NCI-H748 treated with DMSO at 0.1 percent for 48 hours (cell line): ENCODE measurements at regions not wholly inside any gene's neighbourhood (a gene's known extent, or its start where the extent isn't known, plus 50 kb on each side); places are given as distances from the start of the nearest gene placed in this dataset.
"Not testable (repeated sequence)": the region's sequence is repeated elsewhere in the genome, so short reads cannot be mapped to it uniquely, and the experiment has no call there.

Source experiments
- DNase-seq: peaks from one replicate; lab custom pipeline; 2025; lab: John Stamatoyannopoulos, UW

DNA sequence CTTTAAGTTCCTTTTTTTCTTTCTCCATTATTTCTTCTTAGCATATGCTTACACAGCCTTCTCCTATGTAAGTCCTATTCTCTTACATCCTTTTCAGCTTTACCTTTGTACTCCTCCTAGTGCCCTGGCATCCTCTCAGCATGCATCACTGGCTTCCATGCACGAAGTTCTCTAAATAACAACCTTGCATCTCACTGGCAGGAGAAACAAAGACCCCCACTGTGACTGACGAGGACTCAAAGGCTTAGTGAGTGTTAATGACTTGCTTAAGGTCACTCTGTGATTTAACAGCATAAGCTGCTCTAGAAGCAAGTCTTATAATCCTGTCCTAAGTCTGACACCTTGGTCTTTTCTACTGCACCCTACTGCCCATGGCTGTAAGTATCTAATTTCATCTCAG is 1236.0 kb upstream of the CELF4 start:
- no peak for DNase-seq

DNA sequence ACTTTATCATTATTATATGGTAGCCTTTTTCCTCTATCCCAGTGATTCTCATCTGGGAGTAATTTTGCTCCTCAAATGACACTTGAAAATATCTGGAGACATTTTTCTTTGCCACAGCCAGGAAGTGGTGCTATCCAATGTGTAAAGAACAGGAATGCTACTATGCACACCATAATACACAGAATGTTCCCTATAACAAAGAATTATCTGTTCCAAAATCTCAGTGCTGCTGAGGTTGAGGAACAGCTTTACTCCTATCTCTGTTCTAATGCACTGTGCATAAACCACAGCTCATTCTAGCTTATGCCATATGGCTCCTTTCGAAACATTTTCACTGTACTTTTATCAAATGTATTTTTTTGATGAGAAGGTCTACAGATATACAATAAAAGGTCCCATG is 1231.2 kb upstream of the CELF4 start:
- no peak for DNase-seq

DNA sequence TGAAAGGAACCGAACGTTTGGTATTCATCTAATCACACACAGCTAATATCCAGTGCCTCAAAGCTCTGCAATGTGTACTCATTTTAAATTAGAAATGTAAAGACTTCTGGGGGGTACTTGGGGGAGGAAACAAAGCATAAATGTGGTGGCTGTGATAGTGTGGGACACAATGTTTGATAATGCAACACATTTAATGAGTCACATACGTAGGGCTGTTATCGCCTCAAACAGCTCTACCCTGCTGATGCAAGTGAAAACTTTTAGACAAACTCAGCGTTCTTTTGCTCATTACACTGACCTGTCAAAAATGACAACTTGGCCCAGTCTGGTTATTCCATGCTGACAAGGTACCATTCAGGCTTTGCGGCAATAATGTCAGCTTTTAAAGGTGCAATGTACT is 1227.1 kb upstream of the CELF4 start:
- no peak for DNase-seq

DNA sequence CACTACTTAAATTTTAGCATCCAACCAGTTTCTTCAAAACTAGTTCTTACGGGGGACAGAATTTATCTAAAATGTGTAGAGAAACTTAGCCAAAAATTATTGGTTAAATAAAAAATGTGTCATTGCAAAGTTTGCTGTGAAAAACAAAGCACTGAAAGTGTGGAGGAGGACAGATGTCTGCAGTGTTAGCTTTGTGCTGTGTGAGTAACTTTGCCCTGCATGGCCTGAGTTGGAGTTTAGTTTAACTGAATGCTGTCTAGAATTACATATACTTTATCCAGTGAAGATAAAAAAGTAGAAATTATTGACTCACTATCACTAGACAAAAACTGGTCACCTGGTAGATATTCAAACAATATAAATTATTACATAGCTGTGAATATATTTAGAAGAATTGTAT is 1225.2 kb upstream of the CELF4 start:
- no peak for DNase-seq

DNA sequence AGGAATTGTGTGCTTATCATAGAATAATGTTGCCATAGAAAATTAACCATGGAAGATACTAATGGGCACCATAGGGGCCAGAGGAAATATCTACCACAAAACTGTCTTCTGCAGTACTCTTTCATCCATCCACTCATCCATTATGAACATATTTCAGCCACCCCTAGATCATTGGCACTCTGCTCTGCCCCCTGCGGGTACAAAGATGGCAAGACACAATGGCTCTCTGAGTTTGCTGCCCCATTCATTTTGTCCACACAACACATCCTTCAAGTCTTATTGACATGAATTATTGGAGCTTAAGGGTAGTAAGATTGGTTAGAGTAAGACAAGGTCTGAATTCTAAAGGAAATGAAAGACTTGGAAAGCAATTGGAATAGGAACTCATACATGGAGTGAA is 1224.7 kb upstream of the CELF4 start:
- no peak for DNase-seq

DNA sequence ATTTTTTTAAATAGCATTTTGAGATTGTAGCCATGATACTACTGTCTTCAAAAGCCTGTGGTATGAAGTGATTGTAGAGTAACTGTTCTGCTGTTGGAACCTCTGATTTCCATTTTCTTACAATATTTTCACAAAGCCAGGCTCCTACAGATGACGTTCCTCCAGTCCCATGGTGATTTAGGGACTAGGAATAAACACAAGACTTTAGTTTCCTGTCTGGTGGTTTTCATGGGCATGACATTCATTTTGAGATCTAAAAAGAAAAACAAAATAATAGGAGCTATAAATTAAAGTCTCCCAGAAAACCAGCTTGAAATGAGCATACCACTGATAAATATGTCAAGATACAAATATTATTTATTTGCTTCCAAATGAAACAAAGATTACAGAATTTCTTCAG is 1223.5 kb upstream of the CELF4 start:
- no peak for DNase-seq

GRCh38 chr18:38786906-38787305 is 1221.3 kb upstream of the CELF4 start:
- no peak for DNase-seq

- not testable (repeated sequence) for DNase-seq
Observed at GRCh38 chr18:38771620-38772019, 1206.0 kb upstream of the CELF4 start.

DNA sequence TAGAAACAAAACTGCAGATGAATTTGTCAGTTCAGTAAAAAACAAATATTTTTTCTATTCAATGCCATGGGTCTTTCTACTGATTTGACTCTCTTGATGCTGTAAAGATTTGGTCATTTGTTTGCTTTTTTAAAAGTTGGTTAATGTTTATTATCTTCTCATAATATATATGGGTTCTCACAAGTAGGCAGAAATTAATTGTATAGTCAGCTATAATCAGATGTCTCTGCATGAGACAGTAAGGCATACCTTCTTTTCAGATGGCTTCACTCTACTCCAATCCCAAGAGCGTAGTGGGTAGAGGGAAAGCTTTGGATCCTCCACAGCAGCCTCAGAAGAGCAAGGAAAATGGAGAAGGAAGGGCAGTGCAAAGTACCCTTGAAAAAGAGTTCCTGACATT is 1202.9 kb upstream of the CELF4 start:
- no peak for DNase-seq

DNA sequence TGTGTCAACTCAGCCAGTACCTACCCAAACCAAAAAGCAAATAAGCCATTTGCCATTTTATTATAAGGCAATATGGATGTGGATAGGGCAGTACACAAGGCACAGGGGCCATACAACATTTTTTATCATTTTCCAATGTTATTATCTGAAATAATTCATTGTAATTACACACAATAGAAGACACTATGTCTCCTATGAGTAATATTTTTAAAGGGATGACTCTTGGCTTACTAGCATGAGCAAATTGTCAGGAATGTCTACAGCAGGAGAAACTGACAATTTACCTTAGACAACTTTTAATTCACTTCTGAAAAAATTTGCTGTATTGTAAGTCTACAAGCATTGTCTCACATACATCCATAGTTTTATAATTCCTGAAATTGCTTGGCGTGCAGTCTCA is 1193.9 kb upstream of the CELF4 start:
- DNase-seq = no peak

DNA sequence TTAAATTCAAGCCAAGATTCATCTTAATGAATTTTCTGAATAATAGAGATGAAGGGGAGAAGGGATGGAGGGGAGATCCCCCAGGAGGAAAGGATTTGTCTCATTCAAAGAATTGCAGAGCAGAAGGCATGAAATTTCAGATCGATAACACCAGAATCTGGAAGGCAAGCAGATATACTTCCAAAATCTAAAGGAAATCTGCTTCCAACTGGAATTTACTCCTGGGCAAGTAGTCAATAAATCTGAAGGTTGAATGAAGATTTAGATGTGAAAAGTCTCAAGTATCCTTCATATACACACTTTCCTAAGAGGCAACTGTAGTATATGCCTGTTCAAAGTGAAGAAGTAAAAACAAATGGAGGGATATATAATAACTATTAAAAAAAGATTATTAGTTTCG is 1190.8 kb upstream of the CELF4 start:
- no peak for DNase-seq

DNA sequence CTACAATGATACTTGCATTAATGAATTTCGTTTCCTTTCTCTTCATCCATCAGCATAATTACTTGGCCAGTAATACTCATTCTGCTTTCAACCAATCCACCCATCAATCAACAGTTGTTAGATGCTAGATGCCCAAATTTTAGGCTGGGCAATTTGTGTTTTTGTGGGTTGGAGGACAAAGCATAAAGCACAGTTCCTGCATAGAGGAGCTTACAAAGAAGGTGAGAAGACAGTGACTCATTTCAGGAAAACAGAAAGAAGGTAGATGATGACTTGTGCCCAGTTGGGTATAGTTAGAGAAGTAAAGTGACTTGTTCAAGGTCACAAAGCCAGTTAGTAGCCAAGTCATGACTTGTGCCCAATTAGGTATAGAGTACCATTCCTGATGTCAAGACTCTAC is 1186.8 kb upstream of the CELF4 start:
- DNase-seq = no peak

DNA sequence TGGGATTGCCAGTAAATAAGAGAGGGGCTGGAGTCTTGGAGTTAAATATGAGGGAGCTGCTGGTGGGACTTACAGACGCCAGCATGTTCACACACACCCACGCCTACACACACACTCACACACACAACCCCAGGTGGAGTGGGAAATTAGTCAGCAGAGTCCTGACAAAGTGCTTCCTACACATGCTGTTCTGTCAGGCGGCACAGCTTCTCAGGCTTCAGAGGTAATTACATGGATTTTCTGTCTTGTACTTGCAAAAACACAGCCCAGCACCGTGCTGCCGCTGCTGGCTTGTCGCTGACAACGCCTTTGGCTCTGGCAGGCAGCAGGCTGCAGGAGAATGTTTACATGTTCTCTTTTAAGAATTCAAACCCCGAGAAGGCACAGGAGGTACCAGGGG is 1186.3 kb upstream of the CELF4 start:
- no peak for DNase-seq

DNA sequence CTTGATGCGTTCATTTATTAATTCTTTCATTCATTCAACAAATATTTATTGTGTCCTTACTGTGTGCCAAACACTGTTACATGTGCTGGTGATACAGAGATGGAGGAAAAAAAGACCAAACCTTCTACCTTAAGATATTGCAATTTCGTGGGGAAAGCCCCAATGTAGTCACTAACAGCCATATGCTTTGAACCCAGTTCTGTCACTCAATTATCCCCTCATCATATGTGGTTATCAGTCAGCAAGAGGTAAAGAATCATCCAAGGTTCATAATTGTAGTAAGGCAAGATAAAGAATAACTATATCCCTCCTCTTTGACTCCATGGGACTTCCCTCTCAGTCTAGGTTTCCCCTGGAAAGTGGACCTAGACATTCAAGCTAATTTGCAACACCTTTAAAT is 1185.6 kb upstream of the CELF4 start:
- no peak for DNase-seq

- no peak for DNase-seq
Observed at GRCh38 chr18:38750751-38751150, 1185.2 kb upstream of the CELF4 start.

DNA sequence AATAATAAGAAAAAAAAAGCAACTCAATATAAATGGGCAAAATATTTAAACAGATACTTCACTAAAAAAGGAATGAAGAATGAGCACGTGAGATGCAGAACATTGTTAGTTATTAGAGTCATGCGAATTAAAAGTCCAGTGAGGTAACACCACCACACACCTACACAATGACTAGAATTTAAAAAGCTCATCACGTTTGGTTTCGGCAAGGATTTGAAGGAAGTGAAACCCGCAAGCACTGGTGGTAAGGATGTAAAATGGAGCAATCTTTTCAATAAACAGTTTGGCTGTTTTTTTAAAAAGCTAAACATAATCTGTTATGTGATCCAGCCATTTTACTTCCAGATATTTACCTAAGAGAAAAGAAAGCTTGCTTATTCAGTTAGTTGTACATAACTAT is 1181.6 kb upstream of the CELF4 start:
- DNase-seq = no peak

- not testable (repeated sequence) for DNase-seq
Observed at GRCh38 chr18:38720181-38720580, 1154.6 kb upstream of the CELF4 start.

- DNase-seq = no peak
Observed at GRCh38 chr18:38718365-38718901, 1152.8 kb upstream of the CELF4 start.

DNA sequence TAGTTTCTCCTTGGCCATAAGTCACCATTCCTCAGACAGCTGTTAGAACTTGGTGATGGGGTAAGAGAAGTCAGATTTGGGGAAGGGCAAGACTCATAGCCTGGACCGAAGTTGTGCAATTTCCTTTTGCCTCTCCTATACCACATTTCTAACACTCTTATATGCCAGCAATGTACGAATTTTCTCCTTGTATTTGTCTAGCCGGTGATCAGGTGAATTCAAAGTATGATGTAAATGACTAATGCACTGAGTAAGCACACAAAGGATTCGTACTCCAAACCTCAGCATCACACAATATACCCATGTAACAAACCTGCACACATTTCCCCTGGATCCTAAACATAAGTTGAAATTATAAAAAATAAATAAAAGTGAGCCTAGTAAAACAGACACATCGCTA is 1143.5 kb upstream of the CELF4 start:
- DNase-seq = no peak

DNA sequence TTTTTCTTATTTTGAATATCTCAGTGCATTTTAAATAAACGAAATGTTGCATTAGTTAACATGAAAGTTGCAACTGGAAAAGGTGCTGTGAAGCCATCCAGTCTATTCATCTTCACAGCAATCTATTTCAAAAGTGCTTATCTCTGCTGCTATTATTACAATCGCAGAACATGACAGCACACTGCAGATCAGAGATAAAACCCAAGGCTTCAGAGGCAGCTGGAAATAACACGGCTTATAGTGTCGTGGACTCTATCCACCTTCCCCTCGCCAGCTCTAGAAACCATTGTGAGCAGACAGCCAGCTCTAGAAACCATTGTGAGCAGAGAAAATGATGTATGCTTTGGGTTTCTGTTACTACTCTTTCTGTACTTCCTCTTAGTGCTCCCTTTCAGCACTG is 1140.8 kb upstream of the CELF4 start:
- DNase-seq = no peak

- no peak for DNase-seq
Observed at GRCh38 chr18:38698088-38698487, 1132.5 kb upstream of the CELF4 start.

DNA sequence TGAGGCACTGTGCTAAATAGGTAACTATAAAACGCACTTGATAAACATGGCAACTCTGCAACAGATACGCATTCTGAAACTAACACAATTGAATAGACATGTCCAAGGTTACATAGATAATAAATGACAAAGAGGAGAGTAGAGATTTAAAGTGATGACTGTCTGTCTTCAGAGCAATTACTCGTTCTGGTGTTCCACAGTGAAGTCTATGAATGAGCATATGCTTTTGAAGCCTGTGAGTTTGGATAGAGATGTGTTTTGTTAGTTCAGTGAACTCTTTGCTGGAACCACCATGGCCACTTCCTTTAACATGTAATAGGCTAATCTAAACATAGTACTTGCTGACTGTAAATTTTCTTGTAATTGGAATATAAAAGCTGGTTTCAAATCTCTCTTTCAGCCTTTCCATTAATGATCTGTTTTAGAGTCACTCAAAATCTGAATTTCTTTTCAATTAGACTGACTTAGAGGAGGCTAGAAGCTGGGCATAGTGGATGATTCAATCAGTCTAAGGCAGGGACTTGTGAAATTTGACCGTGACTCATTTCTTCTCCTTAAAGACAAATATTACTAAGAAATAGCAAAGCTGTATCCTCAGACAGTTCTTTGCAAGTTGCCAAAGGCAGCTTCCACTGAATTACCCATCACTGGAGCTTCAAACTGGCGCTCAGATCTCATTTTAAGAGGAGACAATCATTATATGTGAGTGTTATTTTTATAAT is 1130.1 kb upstream of the CELF4 start:
- DNase-seq = no peak

DNA sequence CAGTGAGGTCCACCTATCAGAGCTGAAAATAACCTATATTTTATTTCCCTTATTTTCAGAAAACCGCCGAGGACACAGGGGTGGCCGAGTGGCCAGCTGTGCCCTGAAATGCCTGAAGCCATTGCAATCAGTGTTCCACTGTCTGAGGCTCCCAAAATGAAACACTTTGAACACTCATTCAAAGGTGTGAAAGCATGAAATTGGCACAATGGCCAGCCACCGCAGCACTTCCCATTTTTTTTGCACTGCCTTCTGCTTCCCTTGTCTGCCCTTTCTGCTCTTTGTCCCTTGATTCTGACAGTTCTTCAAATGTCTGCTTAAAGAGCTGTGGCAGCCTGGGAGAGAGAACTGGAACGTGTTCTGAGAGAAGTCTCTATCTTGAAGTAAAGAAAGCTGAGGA is 1127.5 kb upstream of the CELF4 start:
- no peak for DNase-seq

GRCh38 chr18:38690626-38691025 is 1125.0 kb upstream of the CELF4 start:
- no peak for DNase-seq
